Activated B cell treated with CpG ODN at 0.5 μM for 24 hours (primary cell): ENCODE measurements at regions not wholly inside any gene's neighbourhood (a gene's known extent, or its start where the extent isn't known, plus 50 kb on each side); places are given as distances from the start of the nearest gene placed in this dataset.
A peak's percentile ranks its signal among the peaks of the same experiment; 100 is the strongest.

ENCODE experiments used
- ATAC-seq: fragments of 200-7000 bp; cut with Tn5 transposase; one replicate; pipeline ENCODE4 v1.10.0; 2021; ENCODE audit warnings: low read depth, mild to moderate bottlenecking, moderate library complexity
- CTCF ChIA-PET: fragments of 350-600 bp; sonication (Branson Sonifier 250); formaldehyde crosslinking; loops from one replicate; lab custom pipeline; 2021; ENCODE audit warnings: antibody characterized with exemption; lab: Charles Lee
- POLR2A ChIA-PET: fragments of 350-600 bp; sonication (Branson Sonifier 250); formaldehyde crosslinking; loops from one replicate; lab custom pipeline; 2021; ENCODE audit warnings: antibody characterized with exemption; lab: Charles Lee
- DNase-seq: peaks from one replicate; pipeline ENCODE4 v3.0.0; 2022
- H3K27ac Mint-ChIP-seq: one replicate; pipeline ENCODE4 v1.8.0; 2020; ENCODE audit warnings: mixed read lengths
- H3K27me3 Mint-ChIP-seq: one replicate; pipeline ENCODE4 v1.8.0; 2021; ENCODE audit warnings: mixed read lengths
- H3K36me3 Mint-ChIP-seq: one replicate; pipeline ENCODE4 v1.8.0; 2021; ENCODE audit warnings: low read depth, mixed read lengths
- H3K4me1 Mint-ChIP-seq: one replicate; pipeline ENCODE4 v1.8.0; 2021; ENCODE audit warnings: mixed read lengths
- H3K4me3 Mint-ChIP-seq: one replicate; pipeline ENCODE4 v1.8.0; 2020; ENCODE audit warnings: mild to moderate bottlenecking, mixed read lengths
- H3K9me3 Mint-ChIP-seq: one replicate; pipeline ENCODE4 v1.8.0; 2020; ENCODE audit warnings: mixed read lengths
- CTCF ChIP-seq: fragments of 200-600 bp; IDR thresholded peaks from one replicate; pipeline ENCODE4 v1.8.0; 2022; ENCODE audit warnings: antibody characterized with exemption, mild to moderate bottlenecking
- intact Hi-C: fragments of 100-400 bp; cut with micrococcal nuclease; formaldehyde crosslinking; loops from one replicate; pipeline ENCODE4 v1.15.1; 2024

GRCh38 chr1:245055752-245056151 is 99.0 kb upstream of the KIF26B start:
- CTCF ChIA-PET = no interaction called here
- no peak for ATAC-seq
- Mint-ChIP-seq H3K4me1 (peaks cover 14% of the 10 kb centered on the region), H3K27ac (no peak overlapping the region), H3K4me3 (no peak overlapping the region), H3K27me3 (no peaks in the 10 kb centered on the region), H3K36me3 (no peaks in the 10 kb centered on the region), H3K9me3 (no peaks in the 10 kb centered on the region)
- intact Hi-C loops = no loop called here
- no peak for DNase-seq
- POLR2A ChIA-PET = no interaction called here
- TF ChIP-seq CTCF = no peak

- no peak overlapping the region for H3K27ac Mint-ChIP-seq
- no peak for DNase-seq
- H3K27me3 Mint-ChIP-seq = no peaks in the 10 kb centered on the region
- ChIA-PET CTCF (no interaction called here), POLR2A (no interaction called here)
- no peak for TF ChIP-seq CTCF
- ATAC-seq = no peak
- H3K4me1 Mint-ChIP-seq = peaks cover 14% of the 10 kb centered on the region
- no peaks in the 10 kb centered on the region for H3K36me3 Mint-ChIP-seq
- no peak overlapping the region for H3K4me3 Mint-ChIP-seq
- intact Hi-C loops = no loop called here
- no peaks in the 10 kb centered on the region for H3K9me3 Mint-ChIP-seq
These were observed 100.1 kb upstream of the KIF26B start for GRCh38 chr1:245054507-245055270.

GRCh38 chr1:245054105-245054504 is 100.7 kb upstream of the KIF26B start:
- DNase-seq = no peak
- no peak overlapping the region for H3K4me3 Mint-ChIP-seq
- ChIA-PET CTCF (no interaction called here), POLR2A (no interaction called here)
- H3K36me3 Mint-ChIP-seq = no peaks in the 10 kb centered on the region
- no peaks in the 10 kb centered on the region for H3K9me3 Mint-ChIP-seq
- intact Hi-C loops = no loop called here
- no peak for TF ChIP-seq CTCF
- H3K27me3 Mint-ChIP-seq = no peaks in the 10 kb centered on the region
- H3K4me1 Mint-ChIP-seq = peaks cover 14% of the 10 kb centered on the region
- H3K27ac Mint-ChIP-seq = no peak overlapping the region
- no peak for ATAC-seq

GRCh38 chr1:245052258-245052657 is 102.5 kb upstream of the KIF26B start:
- no peaks in the 10 kb centered on the region for H3K27me3 Mint-ChIP-seq
- no peak for TF ChIP-seq CTCF
- no peak for ATAC-seq
- H3K4me1 Mint-ChIP-seq = peaks cover 14% of the 10 kb centered on the region
- no peaks in the 10 kb centered on the region for H3K36me3 Mint-ChIP-seq
- no peak for DNase-seq
- H3K9me3 Mint-ChIP-seq = no peaks in the 10 kb centered on the region
- CTCF ChIA-PET = interaction anchor here (0.9 kb wide), 1 partner anchor 10 kb away, joined by 3 read pairs; no protein-coding TSS in a partner anchor
- POLR2A ChIA-PET = no interaction called here
- intact Hi-C loops = no loop called here
- no peak overlapping the region for H3K27ac Mint-ChIP-seq
- H3K4me3 Mint-ChIP-seq = no peak overlapping the region

GRCh38 chr1:245051349-245052221 is 103.2 kb upstream of the KIF26B start:
- ATAC-seq = peak; percentile 37
- H3K36me3 Mint-ChIP-seq = no peaks in the 10 kb centered on the region
- H3K9me3 Mint-ChIP-seq = no peaks in the 10 kb centered on the region
- intact Hi-C loops = no loop called here
- H3K27ac Mint-ChIP-seq = no peak overlapping the region
- no peaks in the 10 kb centered on the region for H3K27me3 Mint-ChIP-seq
- DNase-seq = no peak
- peaks cover 14% of the 10 kb centered on the region for H3K4me1 Mint-ChIP-seq
- peak overlapping the region; percentile 7 for H3K4me3 Mint-ChIP-seq
- ChIA-PET CTCF (interaction anchor here (0.9 kb wide), 1 partner anchor 9 kb away, joined by 3 read pairs; no protein-coding TSS in a partner anchor), POLR2A (interaction anchor here (0.7 kb wide), 1 partner anchor 188 kb away, joined by 3 read pairs; no protein-coding TSS in a partner anchor)
- TF ChIP-seq CTCF = no peak
